Left forelimb (tissue), 1 donor: ENCODE measurements at regions not wholly inside any gene's neighbourhood (a gene's known extent, or its start where the extent isn't known, plus 50 kb on each side); places are given as distances from the start of the nearest gene placed in this dataset.

Experiments
- DNase-seq: peaks from one replicate; pipeline ENCODE4 v3.0.0-alpha.2; 2018; ENCODE audit warnings: low spot score

GRCh38 chr11:122273476-122274191, 157.6 kb upstream of the BLID start:
- no peak for DNase-seq

- DNase-seq = no peak
These were observed 155.7 kb upstream of the BLID start for GRCh38 chr11:122271745-122272144.

- DNase-seq = no peak
These were observed 155.1 kb upstream of the BLID start for GRCh38 chr11:122271137-122271536.

GRCh38 chr11:122270535-122270934, 154.5 kb upstream of the BLID start:
- no peak for DNase-seq

GRCh38 chr11:122269824-122270223, 153.8 kb upstream of the BLID start:
- no peak for DNase-seq

- no peak for DNase-seq
These were observed 152.7 kb upstream of the BLID start for GRCh38 chr11:122268601-122269130.

GRCh38 chr11:122267602-122268001, 151.6 kb upstream of the BLID start:
- DNase-seq = no peak

GRCh38 chr11:122265981-122266380, 150.0 kb upstream of the BLID start:
- DNase-seq = no peak

GRCh38 chr11:122264121-122264520, 148.1 kb upstream of the BLID start:
- DNase-seq = no peak

- no peak for DNase-seq
These were observed 145.5 kb upstream of the BLID start for GRCh38 chr11:122261546-122261945.

- DNase-seq = no peak
These were observed 143.3 kb upstream of the BLID start for GRCh38 chr11:122259195-122259821.

- DNase-seq = no peak
These were observed 142.6 kb upstream of the BLID start for GRCh38 chr11:122258446-122259194.

GRCh38 chr11:122253589-122254231, 137.7 kb upstream of the BLID start:
- no peak for DNase-seq

- DNase-seq = no peak
These were observed 132.9 kb upstream of the BLID start for GRCh38 chr11:122248939-122249338.

- DNase-seq = peak; percentile 74
These were observed 132.1 kb upstream of the BLID start for GRCh38 chr11:122248131-122248530.

GRCh38 chr11:122246874-122247273, 130.9 kb upstream of the BLID start:
- DNase-seq = no peak

- DNase-seq = no peak
These were observed 126.7 kb upstream of the BLID start for GRCh38 chr11:122242731-122243130.

GRCh38 chr11:122241566-122241965, 125.6 kb upstream of the BLID start:
- no peak for DNase-seq

- DNase-seq = no peak
These were observed 124.6 kb upstream of the BLID start for GRCh38 chr11:122240638-122241037.

GRCh38 chr11:122235615-122236014, 119.6 kb upstream of the BLID start:
- no peak for DNase-seq

GRCh38 chr11:122234780-122235179, 118.8 kb upstream of the BLID start:
- no peak for DNase-seq

- DNase-seq = no peak
These were observed 118.2 kb upstream of the BLID start for GRCh38 chr11:122234257-122234656.
